OCI-LY3 (cell line): ENCODE measurements at regions not wholly inside any gene's neighbourhood (a gene's known extent, or its start where the extent isn't known, plus 50 kb on each side); places are given as distances from the start of the nearest gene placed in this dataset.
"Not testable (repeated sequence)": the region's sequence is repeated elsewhere in the genome, so short reads cannot be mapped to it uniquely, and the experiment has no call there.

ENCODE experiments used
- H2AFZ ChIP-seq: fragments of 200-600, 300-600 bp; shearing (Covaris generic); 2 replicates; pipeline ENCODE4 v1.6.0; 2014; ENCODE audit warnings: antibody characterized with exemption, low read depth, low read length
- H3K27ac ChIP-seq: fragments of 200-600, 300-600 bp; sonication (generic); 2 replicates; pipeline ENCODE4 v1.5.1; 2014; ENCODE audit warnings: mild to moderate bottlenecking, low read length, moderate library complexity, mixed read lengths
- H3K27me3 ChIP-seq: fragments of 200-600, 300-600 bp; sonication (generic); 2 replicates; pipeline ENCODE4 v1.6.1; 2014; ENCODE audit warnings: low read depth, low read length, mixed read lengths
- H3K36me3 ChIP-seq: fragments of 200-600, 300-600 bp; sonication (generic); replicated peaks from 2 replicates; pipeline ENCODE3; 2014; ENCODE audit warnings: low read depth, low read length, mixed read lengths
- H3K4me1 ChIP-seq: fragments of 300-600, 200-600 bp; sonication (generic); 2 replicates; pipeline ENCODE4 v1.6.1; 2014; ENCODE audit warnings: low read length, mixed read lengths
- H3K4me2 ChIP-seq: fragments of 200-600, 300-600 bp; sonication (generic); 2 replicates; pipeline ENCODE4 v1.6.1; 2014; ENCODE audit warnings: low read length, mixed read lengths
- H3K4me3 ChIP-seq: fragments of 300-600, 200-600 bp; sonication (generic); 2 replicates; pipeline ENCODE4 v1.5.1; 2014; ENCODE audit warnings: antibody characterized with exemption, mild to moderate bottlenecking, low read length, moderate library complexity
- H3K79me2 ChIP-seq: fragments of 300-600, 200-600 bp; shearing (Covaris generic); 2 replicates; pipeline ENCODE4 v1.6.1; 2014; ENCODE audit warnings: mild to moderate bottlenecking, low read length, mixed read lengths
- H3K9ac ChIP-seq: fragments of 300-600, 200-600 bp; shearing (Covaris generic); 2 replicates; pipeline ENCODE4 v1.6.0; 2014; ENCODE audit warnings: mild to moderate bottlenecking, low read length, moderate library complexity
- H3K9me3 ChIP-seq: fragments of 200-600, 300-600 bp; shearing (Covaris generic); 2 replicates; pipeline ENCODE4 v1.6.1; 2014; ENCODE audit warnings: low read length, mixed read lengths; ENCODE audit not compliant: insufficient read depth
- H4K20me1 ChIP-seq: fragments of 200-600, 300-600 bp; sonication (generic); 2 replicates; pipeline ENCODE4 v1.6.1; 2016; ENCODE audit warnings: low read length, mixed read lengths; ENCODE audit not compliant: insufficient read depth
- CTCF ChIP-seq: fragments of 200-600, 300-600 bp; sonication (generic); IDR thresholded peaks from 2 replicates; pipeline ENCODE4 v1.5.1; 2014; ENCODE audit warnings: antibody characterized with exemption, low read length, low read depth
- EZH2phosphoT487 ChIP-seq: fragments of 200-600 bp; shearing (Covaris generic); IDR thresholded peaks from 2 replicates; pipeline ENCODE4 v1.6.1; 2018; ENCODE audit warnings: antibody characterized with exemption, mixed run types, low read depth

GRCh38 chr3:5899014-5899761 is 711.7 kb downstream of the EDEM1 start:
- TF ChIP-seq EZH2phosphoT487 (no peak), CTCF (no peak)
- H3K27me3 ChIP-seq, result no peaks in the 10 kb centered on the region
- no peaks in the 10 kb centered on the region for H3K79me2 ChIP-seq
- no peaks in the 10 kb centered on the region for H3K9me3 ChIP-seq
- no peaks in the 10 kb centered on the region for H3K36me3 ChIP-seq
- no peak overlapping the region for H3K9ac ChIP-seq
- H4K20me1 ChIP-seq, result no peaks in the 10 kb centered on the region
- no peak overlapping the region for H2AFZ ChIP-seq
- H3K4me2 ChIP-seq, result no peak overlapping the region
- no peak overlapping the region for H3K27ac ChIP-seq
- H3K4me3 ChIP-seq, result no peak overlapping the region
- no peaks in the 10 kb centered on the region for H3K4me1 ChIP-seq

DNA sequence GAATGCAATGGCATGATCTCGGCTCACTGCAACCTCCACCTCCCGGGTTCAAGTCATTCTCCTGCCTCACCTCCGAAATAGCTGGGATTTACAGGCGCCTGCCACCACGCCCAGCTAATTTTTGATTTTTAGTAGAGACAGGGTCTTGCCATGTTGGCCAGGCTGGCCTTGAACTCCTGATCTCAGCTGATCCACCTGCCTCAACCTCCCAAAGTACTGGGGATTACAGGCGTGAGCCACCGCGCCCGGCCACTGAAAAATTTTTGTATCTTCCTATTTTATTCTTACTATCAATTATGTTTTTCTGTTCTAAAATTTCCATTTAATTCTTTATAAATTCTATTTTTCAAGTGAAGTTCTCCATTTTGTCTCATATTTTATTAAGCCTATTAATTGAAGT is 730.4 kb downstream of the EDEM1 start:
- Histone ChIP-seq H3K4me1 (no peaks in the 10 kb centered on the region), H3K9ac (no peak overlapping the region), H3K36me3 (no peaks in the 10 kb centered on the region), H4K20me1 (no peaks in the 10 kb centered on the region), H3K4me2 (no peak overlapping the region), H3K9me3 (no peaks in the 10 kb centered on the region), H2AFZ (no peak overlapping the region), H3K79me2 (no peaks in the 10 kb centered on the region), H3K27ac (no peak overlapping the region), H3K27me3 (no peaks in the 10 kb centered on the region), H3K4me3 (no peak overlapping the region)
- TF ChIP-seq CTCF (no peak), EZH2phosphoT487 (no peak)

- Histone ChIP-seq H3K27me3 (no peaks in the 10 kb centered on the region), H3K4me2 (no peak overlapping the region), H3K9me3 (no peaks in the 10 kb centered on the region), H2AFZ (no peak overlapping the region), H3K4me1 (no peaks in the 10 kb centered on the region), H3K79me2 (no peaks in the 10 kb centered on the region), H3K36me3 (no peaks in the 10 kb centered on the region), H3K4me3 (no peak overlapping the region), H3K27ac (no peak overlapping the region), H3K9ac (no peak overlapping the region), H4K20me1 (no peaks in the 10 kb centered on the region)
- no peak for TF ChIP-seq EZH2phosphoT487
- no peak for TF ChIP-seq CTCF
Measured at GRCh38 chr3:5918626-5919025, 731.1 kb downstream of the EDEM1 start.

DNA sequence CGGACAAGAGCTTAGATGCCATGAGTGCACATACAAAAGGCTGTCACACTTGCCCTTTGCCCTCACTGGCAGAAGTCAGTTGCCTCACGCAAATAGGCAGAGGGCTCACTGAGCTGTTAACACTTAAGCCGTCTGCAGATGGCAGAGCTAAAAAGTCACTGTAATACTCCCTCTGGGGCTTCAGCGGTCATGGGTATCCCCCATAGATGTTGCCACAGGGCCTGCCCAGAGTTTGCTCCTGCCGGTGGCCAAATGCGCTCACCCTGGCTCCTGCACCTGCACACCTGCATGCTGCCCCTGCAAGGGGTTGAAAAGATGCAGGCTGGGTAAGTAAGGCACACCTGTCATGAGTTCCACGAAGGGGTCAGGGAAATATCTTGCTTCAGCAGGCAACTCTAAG is 741.5 kb downstream of the EDEM1 start:
- Histone ChIP-seq H3K4me2 (no peak overlapping the region), H3K79me2 (no peaks in the 10 kb centered on the region), H3K9me3 (no peaks in the 10 kb centered on the region), H2AFZ (no peak overlapping the region), H3K9ac (no peak overlapping the region), H4K20me1 (no peaks in the 10 kb centered on the region), H3K27ac (no peak overlapping the region), H3K36me3 (no peaks in the 10 kb centered on the region), H3K27me3 (no peaks in the 10 kb centered on the region), H3K4me3 (no peak overlapping the region), H3K4me1 (no peaks in the 10 kb centered on the region)
- TF ChIP-seq CTCF, result no peak
- no peak for TF ChIP-seq EZH2phosphoT487

DNA sequence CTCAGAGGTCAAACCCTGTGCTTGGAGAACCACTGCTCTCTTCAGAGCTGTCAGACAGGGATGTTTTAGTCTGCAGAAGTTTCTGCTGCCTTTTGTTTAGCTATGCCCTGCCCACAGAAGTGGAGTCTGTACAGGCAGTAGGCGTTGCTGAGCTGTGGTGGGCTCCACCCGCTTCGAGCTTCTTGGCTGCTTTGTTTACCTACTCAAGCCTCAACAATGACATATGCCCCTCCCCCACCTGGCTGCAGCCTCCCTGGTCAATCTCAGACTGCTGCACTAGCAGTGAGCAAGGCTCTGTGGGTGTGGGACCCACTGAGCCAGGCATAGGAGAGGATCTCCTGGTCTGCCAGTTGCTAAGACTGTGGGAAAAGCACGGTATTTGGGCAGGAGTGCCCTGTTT is 756.6 kb downstream of the EDEM1 start:
- H3K27ac ChIP-seq, result not testable (repeated sequence)

More for the DNA sequence above, 756.6 kb downstream of the EDEM1 start:
- H3K9ac ChIP-seq, H3K79me2 ChIP-seq, H4K20me1 ChIP-seq, H3K9me3 ChIP-seq, H3K27me3 ChIP-seq, H2AFZ ChIP-seq, H3K4me2 ChIP-seq, H3K36me3 ChIP-seq, H3K4me3 ChIP-seq: not testable (repeated sequence)
- peaks cover 13% of the 10 kb centered on the region; the same call in 1 of the 2 replicates for H3K4me1 ChIP-seq
